ENCODE measurements at regions not wholly inside any gene's neighbourhood (a gene's known extent, or its start where the extent isn't known, plus 50 kb on each side); places are given as distances from the start of the nearest gene placed in this dataset.

DNA sequence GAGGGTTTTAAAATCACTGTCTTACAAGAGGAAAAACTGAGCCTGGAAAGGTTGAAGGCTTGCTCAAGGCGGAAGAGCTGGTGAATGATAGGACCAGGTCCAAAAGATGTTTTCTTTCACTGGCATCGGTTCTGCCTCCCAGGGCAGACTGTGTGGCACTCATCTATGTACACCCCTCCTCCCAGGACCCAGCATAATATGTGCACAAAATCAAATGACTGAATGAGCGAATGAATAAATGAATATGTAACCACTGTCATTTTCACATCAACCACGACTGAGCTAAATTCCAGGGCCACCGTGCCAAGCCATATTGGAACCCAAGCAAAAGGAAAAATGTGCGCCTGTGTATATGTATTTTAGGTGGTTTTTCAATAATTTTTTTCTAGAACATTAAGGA lies 99.3 kb upstream of the ZBTB40 start:
- H3K4me3 ChIP-seq (ENCODE audit: control extremely low read depth in 1 of 5, extremely low read depth in 1 of 5, insufficient read depth in 1 of 5, low read depth in 2 of 5, low read length in 4 of 5) = no peak overlapping the region
- H3K27me3 ChIP-seq (replicated peaks in 1 of 4; ENCODE audit: control extremely low read depth in 1 of 4, control insufficient read depth in 3 of 4, insufficient read depth in 4 of 4, low read length in 3 of 4) = peaks cover 0 to 54% (median 5%) of the 10 kb centered on the region in 4 experiments
- no peaks in the 10 kb centered on the region for H3K9me3 ChIP-seq (ENCODE audit: control extremely low read depth in 1 of 3, control insufficient read depth in 2 of 3, insufficient read depth in 1 of 3, low read length in 2 of 3)
- H3K36me3 ChIP-seq (replicated peaks in 1 of 2; ENCODE audit: control extremely low read depth in 1 of 2, control insufficient read depth in 1 of 2, extremely low read depth in 1 of 2, insufficient read depth in 2 of 2, low read length in 1 of 2) = no peaks in the 10 kb centered on the region
- Mint-ChIP-seq H3K27ac (no peak overlapping the region), H3K9me3 (ENCODE audit: insufficient read depth) (no peaks in the 10 kb centered on the region), H3K4me1 (peaks cover 5% of the 10 kb centered on the region), H3K4me3 (no peak overlapping the region), H3K27me3 (peaks cover 56% of the 10 kb centered on the region)
- WGBS (ENCODE audit: insufficient coverage) = 82% methylated on average over 2 of the region's 6 CpGs
- ATAC-seq (ENCODE audit: low read depth) (no peak), DNase-seq (no peak)
- no peaks in the 10 kb centered on the region for H4K20me1 ChIP-seq (ENCODE audit: control insufficient read depth, insufficient read depth, low read length, poor library complexity, severe bottlenecking)
- intact Hi-C loops (cut with micrococcal nuclease) = no loop called here
- ChIA-PET POLR2A (no interaction called here), CTCF (no interaction called here)
- H3K4me2 ChIP-seq (replicated peaks; ENCODE audit: low read depth, low read length, poor library complexity, severe bottlenecking) = no peak overlapping the region
- H3K27ac ChIP-seq (ENCODE audit: low read length in 2 of 2) = no peak overlapping the region
- no peak overlapping the region for H2AFZ ChIP-seq (ENCODE audit: insufficient read depth, low read depth, low read length, poor library complexity, severe bottlenecking)
- no peak for TF ChIP-seq EZH2 (IDR thresholded peaks at IDR 0.05; ENCODE audit: borderline replicate concordance, insufficient read depth, low read depth, low read length, poor library complexity, severe bottlenecking)
- TF ChIP-seq, protein P1, sequence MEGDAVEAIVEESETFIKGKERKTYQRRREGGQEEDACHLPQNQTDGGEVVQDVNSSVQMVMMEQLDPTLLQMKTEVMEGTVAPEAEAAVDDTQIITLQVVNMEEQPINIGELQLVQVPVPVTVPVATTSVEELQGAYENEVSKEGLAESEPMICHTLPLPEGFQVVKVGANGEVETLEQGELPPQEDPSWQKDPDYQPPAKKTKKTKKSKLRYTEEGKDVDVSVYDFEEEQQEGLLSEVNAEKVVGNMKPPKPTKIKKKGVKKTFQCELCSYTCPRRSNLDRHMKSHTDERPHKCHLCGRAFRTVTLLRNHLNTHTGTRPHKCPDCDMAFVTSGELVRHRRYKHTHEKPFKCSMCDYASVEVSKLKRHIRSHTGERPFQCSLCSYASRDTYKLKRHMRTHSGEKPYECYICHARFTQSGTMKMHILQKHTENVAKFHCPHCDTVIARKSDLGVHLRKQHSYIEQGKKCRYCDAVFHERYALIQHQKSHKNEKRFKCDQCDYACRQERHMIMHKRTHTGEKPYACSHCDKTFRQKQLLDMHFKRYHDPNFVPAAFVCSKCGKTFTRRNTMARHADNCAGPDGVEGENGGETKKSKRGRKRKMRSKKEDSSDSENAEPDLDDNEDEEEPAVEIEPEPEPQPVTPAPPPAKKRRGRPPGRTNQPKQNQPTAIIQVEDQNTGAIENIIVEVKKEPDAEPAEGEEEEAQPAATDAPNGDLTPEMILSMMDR (IDR thresholded peaks at IDR 0.05) = no peak
- no peaks in the 10 kb centered on the region for H3K79me2 ChIP-seq (ENCODE audit: control insufficient read depth, insufficient read depth, low read length)
- no peak overlapping the region for H3K9ac ChIP-seq (ENCODE audit: low read length)
- H3K4me1 ChIP-seq (ENCODE audit: control insufficient read depth in 2 of 2, insufficient read depth in 2 of 2, low read length in 2 of 2) = no peaks in the 10 kb centered on the region

DNA sequence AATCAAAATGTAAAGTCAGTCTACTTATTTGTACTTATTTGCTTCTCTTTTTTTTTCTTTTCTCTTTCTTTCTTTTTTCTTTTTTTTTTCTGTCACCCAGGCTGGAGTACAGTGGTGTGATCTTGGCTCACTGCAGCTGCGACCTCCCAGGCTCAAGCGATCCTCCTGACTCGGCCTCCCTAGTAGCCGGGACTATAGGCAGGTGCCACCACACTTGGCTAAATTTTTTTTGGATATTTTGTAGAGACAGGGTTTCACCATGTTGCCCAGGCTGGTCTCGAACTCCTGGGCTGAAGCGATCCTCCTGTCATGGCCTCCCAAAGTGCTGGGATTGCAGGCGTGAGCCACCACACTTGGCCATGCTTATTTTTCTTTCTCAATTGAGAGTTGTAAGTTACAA lies 98.8 kb upstream of the ZBTB40 start:
- Histone ChIP-seq H3K4me1 (ENCODE audit: control insufficient read depth in 2 of 2, insufficient read depth in 2 of 2, low read length in 2 of 2) (no peaks in the 10 kb centered on the region), H3K9me3 (ENCODE audit: control extremely low read depth in 1 of 3, control insufficient read depth in 2 of 3, insufficient read depth in 1 of 3, low read length in 2 of 3) (no peaks in the 10 kb centered on the region), H3K27me3 (replicated peaks in 1 of 4; ENCODE audit: control extremely low read depth in 1 of 4, control insufficient read depth in 3 of 4, insufficient read depth in 4 of 4, low read length in 3 of 4) (peaks cover 0 to 57% (median 5%) of the 10 kb centered on the region in 4 experiments), H3K4me3 (ENCODE audit: control extremely low read depth in 1 of 5, extremely low read depth in 1 of 5, insufficient read depth in 1 of 5, low read depth in 2 of 5, low read length in 4 of 5) (no peak overlapping the region), H3K9ac (ENCODE audit: low read length) (no peak overlapping the region), H3K79me2 (ENCODE audit: control insufficient read depth, insufficient read depth, low read length) (no peaks in the 10 kb centered on the region), H2AFZ (ENCODE audit: insufficient read depth, low read depth, low read length, poor library complexity, severe bottlenecking) (no peak overlapping the region), H3K4me2 (replicated peaks; ENCODE audit: low read depth, low read length, poor library complexity, severe bottlenecking) (no peak overlapping the region), H3K36me3 (replicated peaks in 1 of 2; ENCODE audit: control extremely low read depth in 1 of 2, control insufficient read depth in 1 of 2, extremely low read depth in 1 of 2, insufficient read depth in 2 of 2, low read length in 1 of 2) (no peaks in the 10 kb centered on the region), H4K20me1 (ENCODE audit: control insufficient read depth, insufficient read depth, low read length, poor library complexity, severe bottlenecking) (no peaks in the 10 kb centered on the region), H3K27ac (ENCODE audit: low read length in 2 of 2) (no peak overlapping the region)
- Mint-ChIP-seq H3K27me3 (peaks cover 55% of the 10 kb centered on the region), H3K9me3 (ENCODE audit: insufficient read depth) (no peaks in the 10 kb centered on the region), H3K4me1 (peaks cover 5% of the 10 kb centered on the region), H3K4me3 (no peak overlapping the region), H3K27ac (no peak overlapping the region)
- no peak for ATAC-seq (ENCODE audit: low read depth)
- POLR2A ChIA-PET = no interaction called here
- intact Hi-C loops (cut with micrococcal nuclease) = no loop called here
- TF ChIP-seq EZH2 (IDR thresholded peaks at IDR 0.05; ENCODE audit: borderline replicate concordance, insufficient read depth, low read depth, low read length, poor library complexity, severe bottlenecking) = no peak
- TF ChIP-seq, protein P1 (IDR thresholded peaks at IDR 0.05) = no peak
- DNase-seq = no peak
- CTCF ChIA-PET = no interaction called here
- WGBS (ENCODE audit: insufficient coverage) = 96% methylated on average over 4 of the region's 7 CpGs
